ENCODE measurements at regions not wholly inside any gene's neighbourhood (a gene's known extent, or its start where the extent isn't known, plus 50 kb on each side); places are given as distances from the start of the nearest gene placed in this dataset.

GRCh38 chr10:10609379-10609955 lies 408.2 kb upstream of the CELF2 start:
- TF ChIP-seq MAFK (IDR thresholded peaks at IDR 0.05; ENCODE audit: partially characterized antibody) (no peak), EP300 (IDR thresholded peaks at IDR 0.05) (no peak), USF2 (IDR thresholded peaks at IDR 0.05) (no peak), SMC3 (IDR thresholded peaks at IDR 0.05) (no peak), MAX (IDR thresholded peaks at IDR 0.05) (no peak), POLR2A (IDR thresholded peaks at IDR 0.05; ENCODE audit: low read length) (no peak), BCL3 (IDR thresholded peaks at IDR 0.05) (no peak), CTCF (IDR thresholded peaks at IDR 0.05) (no peak), HEYL (CRISPR knock-in tag; IDR thresholded peaks at IDR 0.05) (no peak)
